ENCODE measurements at regions not wholly inside any gene's neighbourhood (a gene's known extent, or its start where the extent isn't known, plus 50 kb on each side); places are given as distances from the start of the nearest gene placed in this dataset.

DNA sequence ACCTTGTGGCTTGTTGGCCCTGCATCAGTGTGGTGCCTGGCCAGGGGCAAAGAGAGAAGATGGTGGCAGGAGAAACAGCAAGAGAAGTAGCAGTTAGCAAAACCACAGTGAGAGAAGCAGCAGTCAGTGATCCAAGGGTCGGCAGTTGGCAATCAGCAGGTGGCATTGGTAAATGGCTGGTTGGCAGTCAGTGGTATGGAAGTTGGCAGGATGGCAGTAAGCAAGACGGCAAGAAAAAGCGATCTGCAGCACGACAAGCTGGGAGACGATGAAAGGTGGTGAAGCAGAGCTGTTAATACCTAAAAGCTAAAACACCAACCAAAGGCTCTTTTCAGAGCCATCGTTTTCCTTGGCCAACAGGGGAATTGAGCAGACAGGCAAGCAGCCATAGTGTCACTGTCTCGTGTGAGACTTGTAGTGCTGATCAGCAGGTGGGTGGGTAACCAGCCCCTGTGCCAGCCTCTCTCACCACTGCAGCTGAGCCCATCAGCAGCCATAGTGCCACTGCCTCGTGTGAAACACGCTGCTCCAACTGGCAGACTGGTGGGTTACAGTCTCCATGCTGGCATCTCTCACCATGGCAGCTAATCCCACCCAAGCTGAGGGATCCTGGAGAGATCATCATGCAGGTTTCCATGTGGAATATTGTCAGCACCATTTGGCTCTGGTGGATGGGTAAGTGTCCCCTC lies 2078.4 kb downstream of the PCDH7 start:
- no peak overlapping the region for H2BK15ac ChIP-seq (ENCODE audit: low read depth, low read length)
- no peak overlapping the region for H3K56ac ChIP-seq (ENCODE audit: insufficient read length, low read depth, low read length)
- Mint-ChIP-seq H3K27me3 (ENCODE audit: low read depth) (no peaks in the 10 kb centered on the region), H3K4me3 (no peak overlapping the region), H3K4me1 (no peaks in the 10 kb centered on the region), H3K27ac (no peak overlapping the region), H3K9me3 (no peaks in the 10 kb centered on the region; a peak in 1 of 5 replicates), H3K36me3 (ENCODE audit: insufficient read depth in 1 of 3, low read depth in 3 of 3) (no peaks in the 10 kb centered on the region; a peak in 1 of 7 replicates)
- no peaks in the 10 kb centered on the region for H3K9me3 ChIP-seq (ENCODE audit: control insufficient read depth, low read depth, low read length)
- no peak overlapping the region for H2BK20ac ChIP-seq (ENCODE audit: low read depth, low read length, poor library complexity, severe bottlenecking)
- H3K4ac ChIP-seq (ENCODE audit: low read depth, low read length) = no peak overlapping the region
- DNase-seq = no peak
- H3K9ac ChIP-seq (ENCODE audit: extremely low read depth, insufficient read length, low read length) = no peak overlapping the region
- H4K8ac ChIP-seq (replicated peaks; ENCODE audit: insufficient read length, low read depth, low read length) = no peak overlapping the region
- no peaks in the 10 kb centered on the region for H3K79me2 ChIP-seq (ENCODE audit: insufficient read depth, low read length)
- H3K14ac ChIP-seq (ENCODE audit: insufficient read depth, low read length) = no peak overlapping the region
- TF ChIP-seq, protein P1, sequence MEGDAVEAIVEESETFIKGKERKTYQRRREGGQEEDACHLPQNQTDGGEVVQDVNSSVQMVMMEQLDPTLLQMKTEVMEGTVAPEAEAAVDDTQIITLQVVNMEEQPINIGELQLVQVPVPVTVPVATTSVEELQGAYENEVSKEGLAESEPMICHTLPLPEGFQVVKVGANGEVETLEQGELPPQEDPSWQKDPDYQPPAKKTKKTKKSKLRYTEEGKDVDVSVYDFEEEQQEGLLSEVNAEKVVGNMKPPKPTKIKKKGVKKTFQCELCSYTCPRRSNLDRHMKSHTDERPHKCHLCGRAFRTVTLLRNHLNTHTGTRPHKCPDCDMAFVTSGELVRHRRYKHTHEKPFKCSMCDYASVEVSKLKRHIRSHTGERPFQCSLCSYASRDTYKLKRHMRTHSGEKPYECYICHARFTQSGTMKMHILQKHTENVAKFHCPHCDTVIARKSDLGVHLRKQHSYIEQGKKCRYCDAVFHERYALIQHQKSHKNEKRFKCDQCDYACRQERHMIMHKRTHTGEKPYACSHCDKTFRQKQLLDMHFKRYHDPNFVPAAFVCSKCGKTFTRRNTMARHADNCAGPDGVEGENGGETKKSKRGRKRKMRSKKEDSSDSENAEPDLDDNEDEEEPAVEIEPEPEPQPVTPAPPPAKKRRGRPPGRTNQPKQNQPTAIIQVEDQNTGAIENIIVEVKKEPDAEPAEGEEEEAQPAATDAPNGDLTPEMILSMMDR (conservative IDR thresholded peaks at IDR 0.05) = no peak
- no peak overlapping the region for H2AK5ac ChIP-seq (ENCODE audit: insufficient read length, low read length)
- H2BK5ac ChIP-seq (ENCODE audit: insufficient read length, low read length) = no peak overlapping the region
- no peak overlapping the region for H4K91ac ChIP-seq (ENCODE audit: insufficient read length, low read depth, low read length)
- no peaks in the 10 kb centered on the region for H3K27me3 ChIP-seq (ENCODE audit: insufficient read depth, low read length)
- H2BK120ac ChIP-seq (ENCODE audit: low read depth, low read length, poor library complexity, severe bottlenecking) = no peak overlapping the region
- H3T11ph ChIP-seq (ENCODE audit: low read length) = no peak overlapping the region
- no peak overlapping the region for H2BK12ac ChIP-seq (ENCODE audit: insufficient read length, low read depth, low read length)
- no peak overlapping the region for H4K5ac ChIP-seq (ENCODE audit: insufficient read length, low read depth, low read length)
- no peak overlapping the region for H2AFZ ChIP-seq (ENCODE audit: low read length)
- whole genome bisulfite sequencing (ENCODE audit: extremely low coverage, insufficient read length, low lambda C conversion rate) = no CpG with 5 or more reads among the region's 9 CpGs
- H3K18ac ChIP-seq (ENCODE audit: insufficient read length, low read depth, low read length) = no peak overlapping the region
- no peaks in the 10 kb centered on the region for H4K20me1 ChIP-seq (ENCODE audit: control insufficient read depth, insufficient read depth, insufficient read length)
- no peak overlapping the region for H3K4me2 ChIP-seq (ENCODE audit: insufficient read depth, insufficient read length, low read length)
- H3K79me1 ChIP-seq (ENCODE audit: insufficient read depth, low read depth, low read length, poor library complexity, severe bottlenecking) = no peaks in the 10 kb centered on the region
- H3K27ac ChIP-seq (ENCODE audit: insufficient read length, low read depth, low read length) = no peak overlapping the region
- no peaks in the 10 kb centered on the region for H3K4me1 ChIP-seq (ENCODE audit: insufficient read depth, low read length)
- no peak overlapping the region for H3K23ac ChIP-seq (ENCODE audit: insufficient read length, low read depth, low read length)
- no peaks in the 10 kb centered on the region for H3K23me2 ChIP-seq (ENCODE audit: insufficient read length, low read depth, low read length, poor library complexity, severe bottlenecking)

All from H9 (cell line).